EH (cell line): ENCODE measurements at regions not wholly inside any gene's neighbourhood (a gene's known extent, or its start where the extent isn't known, plus 50 kb on each side); places are given as distances from the start of the nearest gene placed in this dataset.
A peak's percentile ranks its signal among the peaks of the same experiment; 100 is the strongest.

Experiments used
- DNase-seq: peaks from one replicate; pipeline ENCODE4 v3.0.0-alpha.2; 2015; ENCODE audit warnings: low read depth

DNA sequence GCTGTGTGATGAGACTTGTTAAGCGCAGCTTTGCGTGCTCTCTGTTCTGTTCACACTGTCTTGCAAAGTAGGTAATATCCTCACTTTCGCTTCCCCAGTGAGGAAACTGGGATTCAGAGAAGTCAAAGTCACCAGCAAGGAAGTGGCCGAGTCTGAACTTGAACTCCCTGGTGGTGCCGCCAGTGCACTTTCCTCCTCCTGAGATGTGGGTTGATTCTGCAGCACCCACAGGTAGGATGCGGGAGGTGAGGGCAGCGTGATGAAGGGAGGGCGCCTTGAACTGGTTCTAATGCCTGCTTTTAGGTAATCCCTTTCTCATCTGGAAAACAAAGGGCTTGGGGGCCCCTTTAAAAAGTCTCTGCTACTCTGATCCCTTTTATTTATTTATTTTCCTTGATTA lies 54.9 kb upstream of the IGF1 start:
- peak; percentile 43 for DNase-seq

DNA sequence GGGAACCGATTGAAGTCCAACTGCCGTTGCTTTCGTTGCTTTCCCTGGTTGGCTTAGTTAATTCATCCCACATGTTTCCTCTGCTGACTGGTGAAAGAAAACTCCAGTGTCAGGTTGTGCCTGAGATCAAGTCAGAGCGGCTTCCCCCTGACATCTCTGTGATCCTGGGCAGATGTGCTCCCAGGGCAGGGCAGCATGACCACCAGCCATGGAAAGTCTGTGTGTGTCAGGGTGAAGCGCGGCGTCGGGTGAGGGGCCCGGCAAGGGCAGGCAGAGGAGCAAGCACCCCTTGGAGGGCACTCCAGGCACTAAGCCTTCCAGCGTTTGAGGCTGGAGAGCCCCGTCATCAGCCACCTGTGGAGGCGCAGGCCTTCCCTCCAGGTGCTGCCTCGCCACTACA lies 54.5 kb upstream of the IGF1 start:
- DNase-seq = peak; percentile 80

DNA sequence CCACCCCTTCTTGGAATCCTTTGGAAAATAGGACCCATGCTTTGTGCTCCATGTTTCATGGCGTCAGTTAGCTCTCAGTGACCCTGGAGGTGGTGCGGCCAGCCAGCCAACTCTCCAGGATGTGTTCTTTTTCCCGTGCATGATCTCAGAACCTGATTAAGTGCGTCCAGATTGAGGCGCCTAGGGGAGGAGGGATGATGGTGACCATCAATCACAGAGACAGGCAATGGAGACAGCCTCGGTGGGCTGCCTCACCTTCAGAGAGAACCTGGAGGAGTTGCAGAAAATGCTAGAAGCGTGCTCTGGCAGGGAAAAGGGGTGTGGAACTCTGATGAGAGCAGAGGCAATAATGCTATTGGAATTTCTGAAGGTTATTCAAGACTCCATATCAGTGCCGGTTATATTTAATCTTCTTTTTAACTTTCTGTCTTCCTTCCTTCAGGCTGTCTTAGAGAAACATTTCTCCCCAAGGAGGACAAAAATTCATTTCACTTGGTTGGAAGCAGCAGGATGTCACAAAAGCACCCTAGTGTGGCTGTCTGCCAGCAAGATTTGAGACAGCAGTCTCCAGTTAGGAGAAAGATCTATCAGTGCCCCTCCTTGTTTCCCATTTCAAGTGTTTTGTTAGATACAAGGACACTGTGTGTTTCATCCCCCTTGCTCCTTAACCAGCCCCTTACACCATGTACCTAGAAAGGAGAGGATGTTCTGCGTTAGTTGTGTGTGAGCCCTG lies 53.3 kb upstream of the IGF1 start:
- peak; percentile 59 for DNase-seq
